Coronary artery (tissue), 2 donors: ENCODE measurements at regions not wholly inside any gene's neighbourhood (a gene's known extent, or its start where the extent isn't known, plus 50 kb on each side); places are given as distances from the start of the nearest gene placed in this dataset.
"Not testable (repeated sequence)": the region's sequence is repeated elsewhere in the genome, so short reads cannot be mapped to it uniquely, and the experiment has no call there.

Experiments used
- DNase-seq: peaks from one replicate; pipeline ENCODE4 v3.0.0-alpha.2; 2017; ENCODE audit warnings: low spot score
- H3K27ac ChIP-seq, 2 donors: fragments of 200-600 bp; sonication (generic); one replicate each; pipeline ENCODE4 v1.5.1; 2016 to 2019
- H3K4me3 ChIP-seq: fragments of 200-600 bp; sonication (generic); 2 replicates; pipeline ENCODE4 v1.5.1; 2016; ENCODE audit warnings: mild to moderate bottlenecking, moderate library complexity
- CTCF ChIP-seq: fragments of 200-600 bp; sonication (generic); IDR thresholded peaks from one replicate; pipeline ENCODE4 v1.5.1; 2019; ENCODE audit warnings: antibody characterized with exemption

- DNase-seq = no peak
- Histone ChIP-seq H3K4me3 (no peak overlapping the region), H3K27ac (no peak overlapping the region)
- TF ChIP-seq CTCF = no peak
These were observed 331.8 kb upstream of the ARHGEF26 start for GRCh38 chr3:153789380-153789779.

DNA sequence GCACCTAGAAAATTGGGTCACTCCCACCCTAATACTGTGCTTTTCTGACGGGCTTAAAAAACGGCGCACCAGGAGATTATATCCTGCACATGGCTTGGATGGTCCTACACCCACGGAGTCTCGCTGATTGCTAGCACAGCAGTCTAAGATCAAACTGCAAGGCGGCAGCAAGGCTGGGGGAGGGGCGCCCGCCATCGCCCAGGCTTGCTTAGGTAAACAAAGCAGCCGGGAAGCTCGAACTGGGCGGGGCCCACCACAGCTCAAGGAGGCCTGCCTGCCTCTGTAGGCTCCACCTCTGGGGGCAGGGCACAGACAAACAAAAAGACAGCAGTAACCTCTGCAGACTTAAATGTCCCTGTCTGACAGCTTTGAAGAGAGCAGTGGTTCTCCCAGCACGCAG, 324.1 kb upstream of the ARHGEF26 start:
- DNase-seq, H3K4me3 ChIP-seq, H3K27ac ChIP-seq: not testable (repeated sequence)

GRCh38 chr3:153809097-153809496, 312.1 kb upstream of the ARHGEF26 start:
- H3K4me3 ChIP-seq = no peak overlapping the region
- DNase-seq = no peak
- no peak for TF ChIP-seq CTCF
- no peak overlapping the region for H3K27ac ChIP-seq

DNA sequence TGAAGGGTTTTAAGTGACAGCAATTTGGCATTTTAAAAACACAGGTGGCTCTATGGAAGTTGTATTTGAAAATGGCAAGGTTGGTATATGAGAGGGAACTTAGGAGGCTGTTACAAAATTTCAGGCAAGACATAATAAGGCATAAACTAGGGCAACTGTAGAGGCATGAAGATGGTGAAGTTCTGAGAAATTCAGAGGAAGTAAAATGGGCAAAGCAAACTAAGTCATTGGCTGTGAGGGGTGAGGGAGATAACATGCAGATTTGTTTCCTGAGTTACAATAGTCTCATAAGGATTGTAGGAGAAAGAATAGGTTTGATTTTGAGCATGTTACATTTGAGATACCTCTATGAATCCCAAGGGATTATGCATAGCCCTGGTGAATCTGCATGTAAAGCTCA, 302.9 kb upstream of the ARHGEF26 start:
- Histone ChIP-seq H3K4me3 (no peak overlapping the region), H3K27ac (no peak overlapping the region)
- no peak for DNase-seq
- TF ChIP-seq CTCF = no peak

DNA sequence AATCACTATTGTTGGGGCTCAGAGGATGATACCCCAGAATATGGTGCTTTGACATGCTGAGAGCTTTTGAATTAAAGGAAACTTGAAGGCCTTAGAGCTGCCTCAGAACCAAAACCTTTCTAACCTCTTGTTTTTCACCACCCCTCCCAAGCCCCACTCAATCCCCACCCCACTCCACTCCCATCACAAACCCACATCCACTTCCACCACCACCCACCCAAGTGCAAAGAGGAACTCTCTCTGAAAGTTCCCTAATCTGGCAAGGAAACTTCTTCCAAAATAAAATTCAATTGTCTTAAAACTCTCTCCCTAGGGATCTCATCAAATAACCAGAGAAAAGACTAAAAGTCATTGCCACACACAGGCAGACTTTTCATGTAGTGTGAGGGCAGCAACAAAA, 301.2 kb upstream of the ARHGEF26 start:
- no peak for DNase-seq
- H3K4me3 ChIP-seq = no peak overlapping the region
- TF ChIP-seq CTCF = no peak

DNA sequence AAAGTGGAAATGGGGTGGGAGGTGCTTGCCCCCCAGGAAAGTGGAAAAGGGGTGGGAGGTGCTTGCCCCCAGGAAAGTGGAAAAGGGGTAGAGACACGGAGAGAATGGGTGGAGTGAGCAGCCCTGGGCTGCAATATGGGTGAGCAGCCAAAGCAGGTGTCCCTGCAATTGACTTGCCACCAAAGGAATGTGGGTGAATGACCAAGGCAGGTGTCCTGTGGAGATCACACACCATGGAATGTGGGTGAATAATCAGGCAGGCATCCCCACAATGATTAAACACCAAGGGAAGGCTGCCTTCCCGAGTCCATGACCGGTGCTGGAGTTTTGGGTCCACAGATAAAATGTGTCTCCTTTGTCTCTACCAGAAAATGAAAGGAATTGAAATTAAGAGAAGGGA, 292.8 kb upstream of the ARHGEF26 start:
- H3K27ac ChIP-seq, H3K4me3 ChIP-seq, DNase-seq: not testable (repeated sequence)

More for the DNA sequence above, 301.2 kb upstream of the ARHGEF26 start:
- no peak overlapping the region for H3K27ac ChIP-seq

GRCh38 chr3:153829606-153830170, 291.5 kb upstream of the ARHGEF26 start:
- TF ChIP-seq CTCF = no peak
- no peak overlapping the region for H3K27ac ChIP-seq
- no peak overlapping the region for H3K4me3 ChIP-seq
- no peak for DNase-seq

- H3K4me3 ChIP-seq = no peak overlapping the region
- H3K27ac ChIP-seq = no peak overlapping the region
- TF ChIP-seq CTCF = no peak
- DNase-seq = no peak
These were observed 290.6 kb upstream of the ARHGEF26 start for GRCh38 chr3:153830552-153830951.
